Neural progenitor cell (in vitro differentiated cells): ENCODE measurements at regions not wholly inside any gene's neighbourhood (a gene's known extent, or its start where the extent isn't known, plus 50 kb on each side); places are given as distances from the start of the nearest gene placed in this dataset.
"Not testable (repeated sequence)": the region's sequence is repeated elsewhere in the genome, so short reads cannot be mapped to it uniquely, and the experiment has no call there.

Source experiments
- DNase-seq: peaks from one replicate; pipeline ENCODE4 v3.0.0-alpha.2; 2016; ENCODE audit warnings: low spot score
- H2AFZ ChIP-seq: fragments of 200-600 bp; sonication (generic); replicated peaks from 2 replicates; pipeline ENCODE4 v1.6.1; 2016; ENCODE audit warnings: antibody characterized with exemption
- H3F3A ChIP-seq: fragments of 200-600 bp; sonication (generic); 2 replicates; pipeline ENCODE4 v1.6.1; 2016; ENCODE audit warnings: antibody characterized with exemption, low read depth
- H3K27ac ChIP-seq: fragments of 200-600 bp; sonication (generic); 2 replicates; pipeline ENCODE4 v1.5.1; 2016; ENCODE audit warnings: mild to moderate bottlenecking
- H3K27me3 ChIP-seq: fragments of 200-600 bp; sonication (generic); 2 replicates; pipeline ENCODE4 v1.6.1; 2016; ENCODE audit warnings: mild to moderate bottlenecking, moderate library complexity
- H3K36me3 ChIP-seq: fragments of 200-600 bp; sonication (generic); 2 replicates; pipeline ENCODE4 v1.5.1; 2016
- H3K4me1 ChIP-seq: fragments of 200-600 bp; sonication (generic); 2 replicates; pipeline ENCODE4 v1.6.1; 2016; ENCODE audit warnings: mixed run types
- H3K4me2 ChIP-seq: fragments of 200-600 bp; sonication (generic); 2 replicates; pipeline ENCODE4 v1.6.1; 2016
- H3K4me3 ChIP-seq: fragments of 200-600 bp; sonication (generic); 2 replicates; pipeline ENCODE4 v1.5.1; 2016
- H3K79me2 ChIP-seq: fragments of 200-600 bp; sonication (generic); 2 replicates; pipeline ENCODE4 v1.6.1; 2016; ENCODE audit warnings: low read depth
- H3K9ac ChIP-seq: fragments of 200-600 bp; sonication (generic); 2 replicates; pipeline ENCODE4 v1.6.1; 2016
- H3K9me3 ChIP-seq: fragments of 200-600 bp; sonication (generic); 2 replicates; pipeline ENCODE4 v1.5.1; 2016; ENCODE audit warnings: low read depth
- H4K20me1 ChIP-seq: fragments of 200-600 bp; sonication (generic); 2 replicates; pipeline ENCODE4 v1.6.1; 2016; ENCODE audit warnings: low read depth
- H3K27ac Mint-ChIP-seq: 3 replicates; pipeline ENCODE4 v1.8.0; 2021; ENCODE audit warnings: mixed read lengths
- H3K27me3 Mint-ChIP-seq: 2 replicates; pipeline ENCODE4 v1.8.0; 2022; ENCODE audit warnings: low read depth, mild to moderate bottlenecking, inconsistent platforms, moderate library complexity, mixed read lengths; ENCODE audit not compliant: insufficient read depth
- H3K36me3 Mint-ChIP-seq: 3 replicates; pipeline ENCODE4 v1.8.0; 2021; ENCODE audit warnings: mixed read lengths
- H3K4me1 Mint-ChIP-seq: 3 replicates; pipeline ENCODE4 v1.8.0; 2021; ENCODE audit warnings: mixed read lengths
- H3K4me3 Mint-ChIP-seq: 3 replicates; pipeline ENCODE4 v1.8.0; 2021; ENCODE audit warnings: mild to moderate bottlenecking, moderate library complexity, mixed read lengths
- H3K9me3 Mint-ChIP-seq: 3 replicates; pipeline ENCODE4 v1.8.0; 2020; ENCODE audit warnings: mixed read lengths
- CTCF ChIP-seq: fragments of 200-600 bp; sonication (generic); IDR thresholded peaks from 2 replicates; pipeline ENCODE4 v1.5.1; 2017; ENCODE audit warnings: antibody characterized with exemption, mild to moderate bottlenecking
- EZH2 ChIP-seq: fragments of 200-600 bp; sonication (generic); IDR thresholded peaks from 2 replicates; pipeline ENCODE4 v1.6.1; 2017; ENCODE audit warnings: antibody characterized with exemption, mild to moderate bottlenecking, moderate library complexity
- EZH2phosphoT487 ChIP-seq: fragments of 200-600 bp; sonication (generic); IDR thresholded peaks from 2 replicates; pipeline ENCODE4 v1.6.1; 2017; ENCODE audit warnings: antibody characterized with exemption

GRCh38 chr5:56632199-56632598, 183.2 kb upstream of the MAP3K1 start:
- Histone ChIP-seq H4K20me1 (no peaks in the 10 kb centered on the region), H3K4me1 (peaks cover 11% of the 10 kb centered on the region), H2AFZ (no peak overlapping the region), H3K9ac (no peak overlapping the region), H3K36me3 (no peaks in the 10 kb centered on the region), H3K79me2 (no peaks in the 10 kb centered on the region), H3F3A (no peaks in the 10 kb centered on the region), H3K4me3 (no peak overlapping the region), H3K4me2 (no peak overlapping the region), H3K9me3 (peaks cover 8% of the 10 kb centered on the region), H3K27me3 (no peaks in the 10 kb centered on the region), H3K27ac (no peak overlapping the region)
- H3K36me3 Mint-ChIP-seq, result no peaks in the 10 kb centered on the region
- peaks cover 6% of the 10 kb centered on the region for H3K27me3 Mint-ChIP-seq
- H3K9me3 Mint-ChIP-seq, result peaks cover 22% of the 10 kb centered on the region
- DNase-seq, result no peak
- H3K27ac Mint-ChIP-seq, result no peak overlapping the region
- TF ChIP-seq EZH2phosphoT487 (no peak), EZH2 (no peak), CTCF (no peak)
- H3K4me1 Mint-ChIP-seq, result peaks cover 14% of the 10 kb centered on the region
- no peak overlapping the region for H3K4me3 Mint-ChIP-seq

GRCh38 chr5:56631719-56632118, 183.6 kb upstream of the MAP3K1 start:
- TF ChIP-seq EZH2 (no peak), EZH2phosphoT487 (no peak), CTCF (no peak)
- Mint-ChIP-seq H3K9me3 (peaks cover 26% of the 10 kb centered on the region), H3K4me1 (peaks cover 9% of the 10 kb centered on the region)

GRCh38 chr5:56628616-56629015, 186.7 kb upstream of the MAP3K1 start:
- not testable (repeated sequence) for H3K4me2 ChIP-seq, H3K4me3 ChIP-seq, H3K36me3 ChIP-seq, H4K20me1 ChIP-seq, H3K4me1 ChIP-seq, H3K9ac ChIP-seq, H3K27ac Mint-ChIP-seq, H3K27ac ChIP-seq, H3K27me3 Mint-ChIP-seq, H3K9me3 ChIP-seq, H3K79me2 ChIP-seq, H3K4me1 Mint-ChIP-seq, H2AFZ ChIP-seq, H3F3A ChIP-seq, DNase-seq, H3K36me3 Mint-ChIP-seq, H3K4me3 Mint-ChIP-seq, H3K27me3 ChIP-seq
- H3K9me3 Mint-ChIP-seq, result peaks cover 26% of the 10 kb centered on the region

More at GRCh38 chr5:56631719-56632118, 183.6 kb upstream of the MAP3K1 start:
- no peak overlapping the region for H3K4me2 ChIP-seq
- H3K27ac ChIP-seq, result no peak overlapping the region
- Mint-ChIP-seq H3K27me3 (peaks cover 6% of the 10 kb centered on the region), H3K27ac (no peak overlapping the region), H3K4me3 (no peak overlapping the region), H3K36me3 (no peaks in the 10 kb centered on the region)
- no peak overlapping the region for H2AFZ ChIP-seq
- H3K9ac ChIP-seq, result no peak overlapping the region
- H3K4me1 ChIP-seq, result peaks cover 11% of the 10 kb centered on the region
- no peaks in the 10 kb centered on the region for H3F3A ChIP-seq
- no peaks in the 10 kb centered on the region for H3K27me3 ChIP-seq
- DNase-seq, result no peak
- H4K20me1 ChIP-seq, result no peaks in the 10 kb centered on the region
- H3K9me3 ChIP-seq, result peaks cover 8% of the 10 kb centered on the region
- no peaks in the 10 kb centered on the region for H3K79me2 ChIP-seq
- no peak overlapping the region for H3K4me3 ChIP-seq
- H3K36me3 ChIP-seq, result no peaks in the 10 kb centered on the region

- H3K27ac ChIP-seq, result no peak overlapping the region
- no peak overlapping the region for H3K27ac Mint-ChIP-seq
- no peaks in the 10 kb centered on the region for H3K27me3 ChIP-seq
- H3K9me3 Mint-ChIP-seq, result peaks cover 26% of the 10 kb centered on the region
- H3K4me3 Mint-ChIP-seq, result no peak overlapping the region
- H3K4me2 ChIP-seq, result no peak overlapping the region
- H3K9me3 ChIP-seq, result peaks cover 8% of the 10 kb centered on the region
- no peaks in the 10 kb centered on the region for H3K79me2 ChIP-seq
- no peak for DNase-seq
- no peaks in the 10 kb centered on the region for H3K4me1 Mint-ChIP-seq
- no peaks in the 10 kb centered on the region for H3K36me3 Mint-ChIP-seq
- no peak overlapping the region for H3K9ac ChIP-seq
- no peaks in the 10 kb centered on the region for H4K20me1 ChIP-seq
- H3K4me1 ChIP-seq, result no peaks in the 10 kb centered on the region
- no peaks in the 10 kb centered on the region for H3F3A ChIP-seq
- no peak overlapping the region for H2AFZ ChIP-seq
- H3K27me3 Mint-ChIP-seq, result peaks cover 6% of the 10 kb centered on the region
- H3K36me3 ChIP-seq, result no peaks in the 10 kb centered on the region
- no peak overlapping the region for H3K4me3 ChIP-seq
- TF ChIP-seq CTCF (no peak), EZH2phosphoT487 (no peak), EZH2 (no peak)
These were observed 189.8 kb upstream of the MAP3K1 start for GRCh38 chr5:56625541-56625940.
